ENCODE measurements at regions not wholly inside any gene's neighbourhood (a gene's known extent, or its start where the extent isn't known, plus 50 kb on each side); places are given as distances from the start of the nearest gene placed in this dataset.

- DNase-seq (ENCODE audit: low read depth) = no peak
These were observed 678.6 kb downstream of the PTPRU start for GRCh38 chr1:29914936-29915335.

- DNase-seq (ENCODE audit: low read depth) = peak; percentile 48
These were observed 676.1 kb downstream of the PTPRU start for GRCh38 chr1:29912425-29912824.

GRCh38 chr1:29909962-29910361, 673.6 kb downstream of the PTPRU start:
- DNase-seq (ENCODE audit: low read depth) = no peak

GRCh38 chr1:29907596-29907995, 671.3 kb downstream of the PTPRU start:
- no peak for DNase-seq (ENCODE audit: low read depth)

GRCh38 chr1:29906927-29907326, 670.6 kb downstream of the PTPRU start:
- no peak for DNase-seq (ENCODE audit: low read depth)

- no peak for DNase-seq (ENCODE audit: low read depth)
These were observed 667.3 kb downstream of the PTPRU start for GRCh38 chr1:29903548-29904166.

GRCh38 chr1:29901624-29902325, 665.5 kb downstream of the PTPRU start:
- DNase-seq (ENCODE audit: low read depth) = no peak

GRCh38 chr1:29900712-29901111, 664.4 kb downstream of the PTPRU start:
- no peak for DNase-seq (ENCODE audit: low read depth)

GRCh38 chr1:29900104-29900679, 663.9 kb downstream of the PTPRU start:
- DNase-seq (ENCODE audit: low read depth) = no peak

- no peak for DNase-seq (ENCODE audit: low read depth)
These were observed 660.7 kb downstream of the PTPRU start for GRCh38 chr1:29896791-29897714.

- no peak for DNase-seq (ENCODE audit: low read depth)
These were observed 660.0 kb downstream of the PTPRU start for GRCh38 chr1:29896300-29896699.

- no peak for DNase-seq (ENCODE audit: low read depth)
These were observed 658.9 kb downstream of the PTPRU start for GRCh38 chr1:29895201-29895600.

- DNase-seq (ENCODE audit: low read depth) = no peak
These were observed 658.0 kb downstream of the PTPRU start for GRCh38 chr1:29894311-29894710.

- DNase-seq (ENCODE audit: low read depth) = no peak
These were observed 657.5 kb downstream of the PTPRU start for GRCh38 chr1:29893806-29894205.

- no peak for DNase-seq (ENCODE audit: low read depth)
These were observed 656.9 kb downstream of the PTPRU start for GRCh38 chr1:29893046-29893723.

GRCh38 chr1:29892247-29892646, 655.9 kb downstream of the PTPRU start:
- no peak for DNase-seq (ENCODE audit: low read depth)

- DNase-seq (ENCODE audit: low read depth) = no peak
These were observed 654.1 kb downstream of the PTPRU start for GRCh38 chr1:29890201-29890959.

GRCh38 chr1:29889776-29890175, 653.5 kb downstream of the PTPRU start:
- no peak for DNase-seq (ENCODE audit: low read depth)

- no peak for DNase-seq (ENCODE audit: low read depth)
These were observed 648.4 kb downstream of the PTPRU start for GRCh38 chr1:29884740-29885139.

- DNase-seq (ENCODE audit: low read depth) = no peak
These were observed 647.7 kb downstream of the PTPRU start for GRCh38 chr1:29883986-29884385.

GRCh38 chr1:29883411-29883832, 647.1 kb downstream of the PTPRU start:
- no peak for DNase-seq (ENCODE audit: low read depth)
